ENCODE measurements at regions not wholly inside any gene's neighbourhood (a gene's known extent, or its start where the extent isn't known, plus 50 kb on each side); places are given as distances from the start of the nearest gene placed in this dataset.
"Not testable (repeated sequence)": the region's sequence is repeated elsewhere in the genome, so short reads cannot be mapped to it uniquely, and the experiment has no call there.

GRCh38 chr12:67889931-67890330, 99.3 kb upstream of the IFNG-AS1 start:
- TF ChIP-seq, protein P1, sequence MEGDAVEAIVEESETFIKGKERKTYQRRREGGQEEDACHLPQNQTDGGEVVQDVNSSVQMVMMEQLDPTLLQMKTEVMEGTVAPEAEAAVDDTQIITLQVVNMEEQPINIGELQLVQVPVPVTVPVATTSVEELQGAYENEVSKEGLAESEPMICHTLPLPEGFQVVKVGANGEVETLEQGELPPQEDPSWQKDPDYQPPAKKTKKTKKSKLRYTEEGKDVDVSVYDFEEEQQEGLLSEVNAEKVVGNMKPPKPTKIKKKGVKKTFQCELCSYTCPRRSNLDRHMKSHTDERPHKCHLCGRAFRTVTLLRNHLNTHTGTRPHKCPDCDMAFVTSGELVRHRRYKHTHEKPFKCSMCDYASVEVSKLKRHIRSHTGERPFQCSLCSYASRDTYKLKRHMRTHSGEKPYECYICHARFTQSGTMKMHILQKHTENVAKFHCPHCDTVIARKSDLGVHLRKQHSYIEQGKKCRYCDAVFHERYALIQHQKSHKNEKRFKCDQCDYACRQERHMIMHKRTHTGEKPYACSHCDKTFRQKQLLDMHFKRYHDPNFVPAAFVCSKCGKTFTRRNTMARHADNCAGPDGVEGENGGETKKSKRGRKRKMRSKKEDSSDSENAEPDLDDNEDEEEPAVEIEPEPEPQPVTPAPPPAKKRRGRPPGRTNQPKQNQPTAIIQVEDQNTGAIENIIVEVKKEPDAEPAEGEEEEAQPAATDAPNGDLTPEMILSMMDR (IDR thresholded peaks at IDR 0.05): no peak
- no peak for TF ChIP-seq POLR2A (IDR thresholded peaks at IDR 0.05)
- H3K4me3 ChIP-seq (ENCODE audit: low read depth, poor library complexity, severe bottlenecking): no peak overlapping the region
- 89 to 91% methylated on average over 2 of the region's 2 CpGs for WGBS, 2 donors

DNA sequence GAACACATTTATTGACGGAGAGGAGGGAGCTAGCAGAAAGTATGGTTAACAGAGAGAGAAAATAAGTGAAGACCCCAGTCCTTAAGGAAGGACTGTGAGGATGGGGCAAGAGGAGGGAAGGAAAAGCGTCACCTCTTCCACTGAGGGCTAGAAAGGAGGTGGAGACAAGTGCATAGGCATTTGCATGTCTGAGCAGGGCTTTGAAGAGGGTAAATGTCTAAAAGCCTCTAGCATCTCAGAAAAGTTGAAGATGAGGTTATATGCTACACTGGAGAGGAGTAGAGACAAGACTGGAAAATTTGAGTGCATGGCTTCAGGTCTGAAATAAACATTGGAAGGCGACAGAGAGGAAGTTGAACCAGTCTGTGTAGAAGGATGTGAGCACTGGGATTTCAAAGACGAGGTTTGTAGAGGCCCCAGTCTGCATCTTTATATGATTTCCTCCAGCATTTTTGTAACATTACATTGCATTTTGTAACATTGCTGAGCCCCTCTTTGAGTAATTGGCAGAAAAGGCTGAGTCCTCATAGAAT, 98.5 kb upstream of the IFNG-AS1 start:
- DNase-seq (ENCODE audit: low spot score in 2 of 2): no peak
- no peak overlapping the region for H3K4me3 ChIP-seq (ENCODE audit: low read depth, poor library complexity, severe bottlenecking)
- intact Hi-C loops (cut with DNase I; ENCODE audit: low total_unique reads): no loop called here
- TF ChIP-seq POLR2A (IDR thresholded peaks at IDR 0.05): no peak
- TF ChIP-seq, protein P1 (IDR thresholded peaks at IDR 0.05): no peak
- whole genome bisulfite sequencing, 2 donors: 68 to 75% methylated on average over 4 of the region's 4 CpGs

More at GRCh38 chr12:67889931-67890330, 99.3 kb upstream of the IFNG-AS1 start:
- no peak for DNase-seq (ENCODE audit: low spot score in 2 of 2)
- intact Hi-C loops (cut with DNase I; ENCODE audit: low total_unique reads): no loop called here

GRCh38 chr12:67891596-67891995, 97.7 kb upstream of the IFNG-AS1 start:
- intact Hi-C loops (cut with DNase I; ENCODE audit: low total_unique reads): no loop called here
- no peak for DNase-seq (ENCODE audit: low spot score in 2 of 2)
- 61 to 62% methylated on average over 3 of the region's 3 CpGs for WGBS, 2 donors
- no peak for TF ChIP-seq POLR2A (IDR thresholded peaks at IDR 0.05)
- TF ChIP-seq, protein P1 (IDR thresholded peaks at IDR 0.05): no peak
- H3K4me3 ChIP-seq (ENCODE audit: low read depth, poor library complexity, severe bottlenecking): no peak overlapping the region

DNA sequence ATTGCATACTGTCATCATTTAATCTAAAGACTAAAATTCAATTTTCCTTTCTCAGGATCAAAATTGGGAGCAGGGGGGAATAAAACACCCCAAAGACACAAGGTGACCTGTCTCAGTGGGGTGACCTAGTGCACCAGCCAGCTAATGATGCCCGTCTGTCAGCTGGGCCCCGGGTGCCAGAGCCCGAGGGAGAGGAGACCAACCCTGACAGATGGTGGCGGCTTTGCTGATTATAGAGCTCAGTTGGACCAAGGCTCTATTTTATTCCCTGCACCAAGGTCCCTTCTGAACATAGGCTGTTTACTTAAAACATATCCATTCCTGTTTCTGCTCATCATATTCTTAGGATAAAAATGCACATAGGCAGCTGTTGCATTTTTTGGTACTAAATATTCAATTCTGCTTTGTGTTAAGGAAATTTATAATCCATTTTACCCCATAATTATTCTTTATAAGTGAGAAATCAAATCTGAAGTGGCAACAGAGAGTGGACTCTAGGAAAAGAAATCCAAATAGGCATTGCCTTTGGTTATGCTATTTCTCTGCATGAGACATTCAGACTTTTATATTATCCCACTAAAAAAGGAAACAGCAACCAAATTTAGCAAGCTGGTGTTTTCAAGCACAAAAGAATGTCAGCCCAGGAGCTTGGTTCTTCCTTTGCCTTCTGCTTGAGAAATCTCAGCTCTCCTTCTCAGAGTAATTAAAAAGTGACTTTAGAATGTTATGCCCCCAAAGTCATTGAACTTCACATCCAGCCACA, 96.8 kb upstream of the IFNG-AS1 start:
- H3K4me3 ChIP-seq (ENCODE audit: low read depth, poor library complexity, severe bottlenecking): no peak overlapping the region
- intact Hi-C loops (cut with DNase I; ENCODE audit: low total_unique reads): no loop called here
- TF ChIP-seq POLR2A (IDR thresholded peaks at IDR 0.05): no peak
- no peak for DNase-seq (ENCODE audit: low spot score in 2 of 2)
- 53 to 68% methylated on average over 4 of the region's 4 CpGs for WGBS, 2 donors

GRCh38 chr12:67893022-67893580, 96.1 kb upstream of the IFNG-AS1 start:
- 60% methylated on average over 7 of the region's 7 CpGs for WGBS, 2 donors
- intact Hi-C loops (cut with DNase I; ENCODE audit: low total_unique reads): no loop called here
- DNase-seq (ENCODE audit: low spot score in 2 of 2): no peak
- H3K4me3 ChIP-seq (ENCODE audit: low read depth, poor library complexity, severe bottlenecking): no peak overlapping the region
- TF ChIP-seq POLR2A (IDR thresholded peaks at IDR 0.05): no peak
- TF ChIP-seq, protein P1 (IDR thresholded peaks at IDR 0.05): no peak

DNA sequence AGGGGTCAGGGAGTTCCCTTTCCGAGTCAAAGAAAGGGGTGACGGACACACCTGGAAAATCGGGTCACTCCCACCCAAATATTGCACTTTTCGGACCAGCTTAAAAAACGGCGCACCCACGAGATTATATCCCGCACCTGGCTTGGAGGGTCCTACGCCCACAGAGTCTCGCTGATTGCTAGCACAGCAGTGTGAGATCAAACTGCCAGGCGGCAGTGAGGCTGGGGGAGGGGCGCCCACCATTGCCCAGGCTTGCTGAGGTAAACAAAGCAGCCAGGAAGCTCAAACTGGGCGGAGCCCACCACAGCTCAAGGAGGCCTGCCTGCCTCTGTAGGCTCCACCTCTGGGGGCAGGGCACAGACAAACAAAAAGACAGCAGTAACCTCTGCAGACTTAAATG, 88.8 kb upstream of the IFNG-AS1 start:
- intact Hi-C loops (cut with DNase I; ENCODE audit: low total_unique reads); DNase-seq (ENCODE audit: low spot score in 2 of 2); H3K4me3 ChIP-seq (ENCODE audit: low read depth, poor library complexity, severe bottlenecking): not testable (repeated sequence)
- 84 to 96% methylated on average over 10 to 13 of the region's 13 CpGs for WGBS, 2 donors
